Activated naive CD4-positive, alpha-beta T cell treated with anti-CD3 and anti-CD28 coated beads for 36 hours (primary cell): ENCODE measurements at regions not wholly inside any gene's neighbourhood (a gene's known extent, or its start where the extent isn't known, plus 50 kb on each side); places are given as distances from the start of the nearest gene placed in this dataset.
"Not testable (repeated sequence)": the region's sequence is repeated elsewhere in the genome, so short reads cannot be mapped to it uniquely, and the experiment has no call there.

Experiments used
- CTCF ChIA-PET: fragments of 350-600 bp; sonication (Branson Sonifier 250); formaldehyde crosslinking; loops from one replicate; lab custom pipeline; 2021; ENCODE audit warnings: antibody characterized with exemption; lab: Charles Lee
- DNase-seq: peaks from one replicate; pipeline ENCODE4 v3.0.0-alpha.2; 2020
- H3K27ac Mint-ChIP-seq: one replicate; pipeline ENCODE4 v1.8.0; 2021; ENCODE audit warnings: mild to moderate bottlenecking, mixed read lengths
- H3K27me3 Mint-ChIP-seq: one replicate; pipeline ENCODE4 v1.8.0; 2021; ENCODE audit warnings: low read depth, mixed read lengths
- H3K36me3 Mint-ChIP-seq: one replicate; pipeline ENCODE4 v1.8.0; 2021; ENCODE audit warnings: low read depth, mixed read lengths
- H3K4me1 Mint-ChIP-seq: one replicate; pipeline ENCODE4 v1.8.0; 2021; ENCODE audit warnings: low read depth, mixed read lengths
- H3K4me3 Mint-ChIP-seq: one replicate; pipeline ENCODE4 v1.8.0; 2021; ENCODE audit warnings: mild to moderate bottlenecking, moderate library complexity, mixed read lengths
- H3K9me3 Mint-ChIP-seq: one replicate; pipeline ENCODE4 v1.8.0; 2021; ENCODE audit warnings: mixed read lengths
- intact Hi-C: fragments of 100-400 bp; cut with micrococcal nuclease; formaldehyde crosslinking; loops from one replicate; pipeline ENCODE4 v1.15.1; 2023

GRCh38 chr5:123700624-123701287, 188.8 kb downstream of the CSNK1G3 start:
- CTCF ChIA-PET = no interaction called here
- H3K27ac Mint-ChIP-seq = no peak overlapping the region
- H3K4me3 Mint-ChIP-seq = no peak overlapping the region
- H3K4me1 Mint-ChIP-seq = no peaks in the 10 kb centered on the region
- intact Hi-C loops = no loop called here
- no peaks in the 10 kb centered on the region for H3K36me3 Mint-ChIP-seq
- no peaks in the 10 kb centered on the region for H3K27me3 Mint-ChIP-seq
- DNase-seq = no peak
- H3K9me3 Mint-ChIP-seq = peaks cover 3% of the 10 kb centered on the region

- H3K4me1 Mint-ChIP-seq = no peaks in the 10 kb centered on the region
- no peak for DNase-seq
- CTCF ChIA-PET = no interaction called here
- no peak overlapping the region for H3K27ac Mint-ChIP-seq
- H3K9me3 Mint-ChIP-seq = peaks cover 3% of the 10 kb centered on the region
- H3K36me3 Mint-ChIP-seq = no peaks in the 10 kb centered on the region
- no peak overlapping the region for H3K4me3 Mint-ChIP-seq
- no peaks in the 10 kb centered on the region for H3K27me3 Mint-ChIP-seq
- intact Hi-C loops = no loop called here
Observed at GRCh38 chr5:123699571-123699970, 187.6 kb downstream of the CSNK1G3 start.

GRCh38 chr5:123698937-123699336, 187.0 kb downstream of the CSNK1G3 start:
- CTCF ChIA-PET, H3K9me3 Mint-ChIP-seq, H3K27me3 Mint-ChIP-seq, DNase-seq, H3K36me3 Mint-ChIP-seq, intact Hi-C loops, H3K4me1 Mint-ChIP-seq, H3K4me3 Mint-ChIP-seq, H3K27ac Mint-ChIP-seq: not testable (repeated sequence)

GRCh38 chr5:123696921-123697341, 185.0 kb downstream of the CSNK1G3 start:
- peaks cover 3% of the 10 kb centered on the region for H3K9me3 Mint-ChIP-seq
- no peaks in the 10 kb centered on the region for H3K27me3 Mint-ChIP-seq
- H3K4me3 Mint-ChIP-seq = no peak overlapping the region
- H3K4me1 Mint-ChIP-seq = no peaks in the 10 kb centered on the region
- no peak for DNase-seq
- intact Hi-C loops = no loop called here
- no peaks in the 10 kb centered on the region for H3K36me3 Mint-ChIP-seq
- H3K27ac Mint-ChIP-seq = no peak overlapping the region
- CTCF ChIA-PET = no interaction called here

- Mint-ChIP-seq H3K4me1 (no peaks in the 10 kb centered on the region), H3K27me3 (no peaks in the 10 kb centered on the region), H3K36me3 (no peaks in the 10 kb centered on the region), H3K27ac (no peak overlapping the region), H3K4me3 (no peak overlapping the region), H3K9me3 (no peaks in the 10 kb centered on the region)
- intact Hi-C loops = no loop called here
- CTCF ChIA-PET = no interaction called here
- no peak for DNase-seq
Observed at GRCh38 chr5:123690821-123691220, 178.8 kb downstream of the CSNK1G3 start.

GRCh38 chr5:123681061-123681460, 169.1 kb downstream of the CSNK1G3 start:
- peaks cover 4% of the 10 kb centered on the region for H3K27me3 Mint-ChIP-seq
- no peak overlapping the region for H3K4me3 Mint-ChIP-seq
- CTCF ChIA-PET = interaction anchor here (1.0 kb wide), 1 partner anchor 9 kb away, joined by 3 read pairs; no protein-coding TSS in a partner anchor
- H3K9me3 Mint-ChIP-seq = peaks cover 16% of the 10 kb centered on the region
- H3K36me3 Mint-ChIP-seq = peaks cover 4% of the 10 kb centered on the region
- DNase-seq = no peak
- no peaks in the 10 kb centered on the region for H3K4me1 Mint-ChIP-seq
- H3K27ac Mint-ChIP-seq = no peak overlapping the region
- intact Hi-C loops = no loop called here

GRCh38 chr5:123673107-123673506, 161.1 kb downstream of the CSNK1G3 start:
- Mint-ChIP-seq H3K27me3 (peaks cover 2% of the 10 kb centered on the region), H3K36me3 (no peaks in the 10 kb centered on the region), H3K4me1 (no peaks in the 10 kb centered on the region), H3K27ac (no peak overlapping the region), H3K4me3 (no peak overlapping the region), H3K9me3 (no peaks in the 10 kb centered on the region)
- intact Hi-C loops = no loop called here
- CTCF ChIA-PET = no interaction called here
- DNase-seq = no peak

GRCh38 chr5:123671711-123672456, 159.9 kb downstream of the CSNK1G3 start:
- no peaks in the 10 kb centered on the region for H3K4me1 Mint-ChIP-seq
- intact Hi-C loops = no loop called here
- CTCF ChIA-PET = interaction anchor here (0.6 to 2.1 kb wide), 7 partner anchors 8 to 975 kb away, joined by 3 to 7 read pairs (median 4); no protein-coding TSS in a partner anchor
- peaks cover 2% of the 10 kb centered on the region for H3K27me3 Mint-ChIP-seq
- no peaks in the 10 kb centered on the region for H3K36me3 Mint-ChIP-seq
- H3K4me3 Mint-ChIP-seq = no peak overlapping the region
- H3K27ac Mint-ChIP-seq = no peak overlapping the region
- DNase-seq = no peak
- H3K9me3 Mint-ChIP-seq = no peaks in the 10 kb centered on the region

- intact Hi-C loops = no loop called here
- no peak overlapping the region for H3K27ac Mint-ChIP-seq
- CTCF ChIA-PET = interaction anchor here (0.6 to 2.1 kb wide), 12 partner anchors 8 to 976 kb away, joined by 3 to 7 read pairs (median 4); no protein-coding TSS in a partner anchor
Observed at GRCh38 chr5:123671042-123671441, 159.1 kb downstream of the CSNK1G3 start.

More at GRCh38 chr5:123671042-123671441, 159.1 kb downstream of the CSNK1G3 start:
- Mint-ChIP-seq H3K27me3 (no peaks in the 10 kb centered on the region), H3K4me1 (no peaks in the 10 kb centered on the region), H3K36me3 (no peaks in the 10 kb centered on the region), H3K4me3 (no peak overlapping the region), H3K9me3 (no peaks in the 10 kb centered on the region)
- DNase-seq = peak; percentile 72
